Fibroblast of lung (primary cell): ENCODE measurements at regions not wholly inside any gene's neighbourhood (a gene's known extent, or its start where the extent isn't known, plus 50 kb on each side); places are given as distances from the start of the nearest gene placed in this dataset.

Experiments used
- CTCF ChIP-seq, 2 donors: IDR thresholded peaks in 1 of 2; conservative IDR thresholded peaks in 1 of 2; 1 replicate in 1 of 2; 2 replicates in 1 of 2; pipeline ENCODE4 v1.5.1; 2011 to 2012; ENCODE audit warnings: low read length in 2 of 2, control low read depth in 1 of 2, inconsistent platforms in 1 of 2, low read depth in 1 of 2, mild to moderate bottlenecking in 1 of 2
- EZH2 ChIP-seq: IDR thresholded peaks from 2 replicates; pipeline ENCODE4 v1.5.1; 2012; ENCODE audit warnings: low read length, control low read depth, mild to moderate bottlenecking; ENCODE audit errors: missing control alignments

DNA sequence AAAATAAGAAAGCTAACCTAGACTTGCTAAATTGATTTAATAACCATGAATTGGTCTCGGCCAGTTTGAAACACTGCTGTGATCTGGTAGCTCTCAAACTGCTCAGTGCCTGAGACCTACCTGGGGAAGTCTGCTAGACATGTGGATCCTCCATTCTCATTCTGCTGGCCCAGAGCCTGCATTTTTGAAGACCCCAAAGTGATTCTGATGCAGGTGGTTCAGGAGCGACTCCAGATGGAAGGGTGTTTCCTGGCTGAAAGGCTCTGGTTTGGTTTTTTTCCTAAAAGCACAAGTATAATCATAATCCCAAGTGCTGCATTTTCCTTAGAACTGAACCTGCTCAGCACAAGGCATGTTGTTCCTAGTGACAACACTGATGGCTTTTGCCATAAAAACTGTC is 159.5 kb downstream of the ZNF664 start:
- TF ChIP-seq CTCF (conservative IDR thresholded peaks at IDR 0.05 in 1 of 2, IDR thresholded peaks at IDR 0.05 in 1 of 2; ENCODE audit: low read depth in 1 of 2, low read length in 2 of 2), result no peak
- no peak for TF ChIP-seq EZH2
